IPS-20b (cell line): ENCODE measurements at regions not wholly inside any gene's neighbourhood (a gene's known extent, or its start where the extent isn't known, plus 50 kb on each side); places are given as distances from the start of the nearest gene placed in this dataset.
"Not testable (repeated sequence)": the region's sequence is repeated elsewhere in the genome, so short reads cannot be mapped to it uniquely, and the experiment has no call there.

Source experiments
- H3K27ac ChIP-seq: one replicate; pipeline ENCODE4 v1.5.1; 2013; ENCODE audit warnings: low read length
- H3K27me3 ChIP-seq: 2 replicates; pipeline ENCODE4 v1.6.1; 2013; ENCODE audit warnings: mild to moderate bottlenecking, low read length, inconsistent platforms; ENCODE audit not compliant: insufficient read depth
- H3K36me3 ChIP-seq: 2 replicates; pipeline ENCODE4 v1.6.1; 2013; ENCODE audit warnings: low read depth, mild to moderate bottlenecking, inconsistent platforms, low read length, moderate library complexity; ENCODE audit not compliant: insufficient read depth
- H3K4me1 ChIP-seq: 2 replicates; pipeline ENCODE4 v1.6.1; 2013; ENCODE audit warnings: mild to moderate bottlenecking, control low read depth, inconsistent platforms, low read length, moderate library complexity; ENCODE audit not compliant: insufficient read depth
- H3K4me3 ChIP-seq: 2 replicates; pipeline ENCODE4 v1.5.1; 2013; ENCODE audit warnings: mild to moderate bottlenecking, low read length, inconsistent platforms
- H3K9ac ChIP-seq: 2 replicates; pipeline ENCODE4 v1.6.1; 2013; ENCODE audit warnings: low read depth, mild to moderate bottlenecking, inconsistent platforms, low read length, moderate library complexity
- H3K9me3 ChIP-seq: 2 replicates; pipeline ENCODE4 v1.6.1; 2013; ENCODE audit warnings: mild to moderate bottlenecking, low read depth, low read length, inconsistent platforms; ENCODE audit not compliant: insufficient read depth

- Histone ChIP-seq H3K4me3 (no peak overlapping the region), H3K27ac (no peak overlapping the region), H3K9ac (no peak overlapping the region), H3K36me3 (no peaks in the 10 kb centered on the region), H3K9me3 (no peaks in the 10 kb centered on the region), H3K4me1 (no peaks in the 10 kb centered on the region), H3K27me3 (no peaks in the 10 kb centered on the region)
Observed at GRCh38 chr3:80771085-80771484, 990.4 kb downstream of the GBE1 start.

- no peaks in the 10 kb centered on the region for H3K36me3 ChIP-seq
- no peak overlapping the region for H3K27ac ChIP-seq
- H3K27me3 ChIP-seq: no peaks in the 10 kb centered on the region
- no peaks in the 10 kb centered on the region for H3K4me1 ChIP-seq
- H3K9me3 ChIP-seq: no peaks in the 10 kb centered on the region
- no peak overlapping the region for H3K9ac ChIP-seq
- no peak overlapping the region for H3K4me3 ChIP-seq
Observed at GRCh38 chr3:80770106-80771074, 991.1 kb downstream of the GBE1 start.

GRCh38 chr3:80769683-80770082, 991.8 kb downstream of the GBE1 start:
- Histone ChIP-seq H3K9me3 (no peaks in the 10 kb centered on the region), H3K36me3 (no peaks in the 10 kb centered on the region), H3K27me3 (no peaks in the 10 kb centered on the region), H3K9ac (no peak overlapping the region), H3K4me1 (no peaks in the 10 kb centered on the region), H3K4me3 (no peak overlapping the region), H3K27ac (no peak overlapping the region)

GRCh38 chr3:80767604-80768003, 993.8 kb downstream of the GBE1 start:
- no peak overlapping the region for H3K4me3 ChIP-seq
- H3K4me1 ChIP-seq: no peaks in the 10 kb centered on the region
- H3K27ac ChIP-seq: no peak overlapping the region
- H3K27me3 ChIP-seq: no peaks in the 10 kb centered on the region
- no peaks in the 10 kb centered on the region for H3K9me3 ChIP-seq
- no peaks in the 10 kb centered on the region for H3K36me3 ChIP-seq
- no peak overlapping the region for H3K9ac ChIP-seq

GRCh38 chr3:80754969-80755368, 987.2 kb upstream of the ROBO1 start:
- no peaks in the 10 kb centered on the region for H3K9me3 ChIP-seq
- H3K27me3 ChIP-seq: no peaks in the 10 kb centered on the region
- H3K36me3 ChIP-seq: no peaks in the 10 kb centered on the region
- H3K27ac ChIP-seq: no peak overlapping the region
- no peak overlapping the region for H3K9ac ChIP-seq
- H3K4me1 ChIP-seq: peaks cover 13% of the 10 kb centered on the region; the same call in 1 of the 2 replicates
- H3K4me3 ChIP-seq: no peak overlapping the region

- Histone ChIP-seq H3K9ac (no peak overlapping the region), H3K36me3 (no peaks in the 10 kb centered on the region), H3K4me1 (peaks cover 13% of the 10 kb centered on the region; the same call in 1 of the 2 replicates), H3K27me3 (no peaks in the 10 kb centered on the region), H3K27ac (no peak overlapping the region), H3K9me3 (no peaks in the 10 kb centered on the region), H3K4me3 (no peak overlapping the region)
Observed at GRCh38 chr3:80753021-80753420, 985.2 kb upstream of the ROBO1 start.

GRCh38 chr3:80750637-80751036, 982.8 kb upstream of the ROBO1 start:
- Histone ChIP-seq H3K27me3 (no peaks in the 10 kb centered on the region), H3K4me3 (no peak overlapping the region), H3K9me3 (no peaks in the 10 kb centered on the region), H3K36me3 (no peaks in the 10 kb centered on the region), H3K4me1 (peaks cover 13% of the 10 kb centered on the region; the same call in 1 of the 2 replicates), H3K9ac (no peak overlapping the region), H3K27ac (no peak overlapping the region)

- no peak overlapping the region for H3K9ac ChIP-seq
- H3K27me3 ChIP-seq: no peaks in the 10 kb centered on the region
- H3K27ac ChIP-seq: no peak overlapping the region
- no peak overlapping the region for H3K4me3 ChIP-seq
- H3K36me3 ChIP-seq: no peaks in the 10 kb centered on the region
- no peaks in the 10 kb centered on the region for H3K4me1 ChIP-seq
- H3K9me3 ChIP-seq: no peaks in the 10 kb centered on the region
Observed at GRCh38 chr3:80734920-80735319, 967.1 kb upstream of the ROBO1 start.

- Histone ChIP-seq H3K9ac (no peak overlapping the region), H3K27me3 (no peaks in the 10 kb centered on the region), H3K4me1 (no peaks in the 10 kb centered on the region), H3K9me3 (no peaks in the 10 kb centered on the region), H3K36me3 (no peaks in the 10 kb centered on the region), H3K4me3 (no peak overlapping the region), H3K27ac (no peak overlapping the region)
Observed at GRCh38 chr3:80734483-80734882, 966.7 kb upstream of the ROBO1 start.

- Histone ChIP-seq H3K36me3 (no peaks in the 10 kb centered on the region), H3K9ac (no peak overlapping the region), H3K4me3 (no peak overlapping the region), H3K4me1 (no peaks in the 10 kb centered on the region), H3K9me3 (no peaks in the 10 kb centered on the region), H3K27me3 (no peaks in the 10 kb centered on the region), H3K27ac (no peak overlapping the region)
Observed at GRCh38 chr3:80733522-80734176, 965.9 kb upstream of the ROBO1 start.

- H3K9me3 ChIP-seq, H3K4me1 ChIP-seq, H3K27ac ChIP-seq, H3K36me3 ChIP-seq, H3K27me3 ChIP-seq, H3K4me3 ChIP-seq, H3K9ac ChIP-seq: not testable (repeated sequence)
Observed at GRCh38 chr3:80727561-80727960, 959.8 kb upstream of the ROBO1 start.
